Left lobe of liver (tissue), 2 donors: ENCODE measurements at regions not wholly inside any gene's neighbourhood (a gene's known extent, or its start where the extent isn't known, plus 50 kb on each side); places are given as distances from the start of the nearest gene placed in this dataset.
"Not testable (repeated sequence)": the region's sequence is repeated elsewhere in the genome, so short reads cannot be mapped to it uniquely, and the experiment has no call there.

Experiments
- ATAC-seq: fragments of 200-7000 bp; cut with Tn5 transposase; one replicate; pipeline ENCODE4 v1.9.1; 2020; ENCODE audit warnings: mild to moderate bottlenecking, moderate library complexity
- DNase-seq: peaks from one replicate; pipeline ENCODE4 v3.0.0-alpha.2; 2020; ENCODE audit warnings: low spot score
- donor health status: DM: no; HTN: no; CAD: no; lungs with moderate emphysema.
- donor health status: DM: no; HTN: yes; CAD: no.

DNA sequence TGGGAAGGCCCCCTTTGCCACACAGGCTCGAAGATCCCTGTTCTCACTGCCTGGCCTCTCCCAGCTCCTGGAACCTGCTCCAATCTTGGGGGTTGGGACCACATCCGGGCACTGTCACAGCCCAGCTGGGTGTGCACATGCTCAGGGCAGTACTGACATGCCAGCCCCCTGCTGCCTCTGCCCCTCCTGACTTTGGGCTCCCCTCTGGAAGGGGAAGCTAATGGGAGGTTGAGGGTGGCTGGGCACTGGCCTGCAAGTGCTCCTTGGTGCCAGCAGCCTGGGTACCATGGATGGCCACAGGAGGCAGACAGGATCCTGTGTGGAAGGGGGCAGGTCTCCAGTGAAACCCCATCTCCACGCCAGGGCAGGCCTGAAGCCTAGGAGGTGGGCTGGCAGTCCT is 126.1 kb upstream of the NOL4 start:
- no peak for DNase-seq
- no peak for ATAC-seq

- DNase-seq (no peak), ATAC-seq (peak; percentile 46)
Measured at GRCh38 chr18:34352385-34353163, 127.9 kb upstream of the NOL4 start.

- no peak for DNase-seq
- no peak for ATAC-seq
Measured at GRCh38 chr18:34354351-34354750, 129.6 kb upstream of the NOL4 start.

- ATAC-seq (no peak), DNase-seq (no peak)
Measured at GRCh38 chr18:34357944-34358580, 133.3 kb upstream of the NOL4 start.

- no peak for ATAC-seq
- no peak for DNase-seq
Measured at GRCh38 chr18:34358923-34359322, 134.2 kb upstream of the NOL4 start.

DNA sequence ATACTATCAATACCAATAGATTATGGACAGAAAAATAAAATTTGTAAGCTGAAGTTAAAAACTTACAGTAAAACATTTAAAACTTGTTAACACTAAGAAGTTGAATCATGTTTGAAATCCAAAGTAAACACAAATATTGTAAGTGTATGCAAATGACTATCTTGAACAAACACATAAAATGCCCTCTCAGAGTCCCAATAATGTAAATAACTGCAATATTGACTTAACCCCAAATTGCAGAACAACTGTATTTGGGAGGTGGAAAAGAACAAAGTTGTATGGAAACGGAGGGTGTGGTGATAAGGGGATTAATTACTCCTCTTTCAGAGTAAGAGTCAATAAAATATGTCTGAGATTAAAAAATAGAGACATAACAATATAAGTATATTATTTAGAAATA is 140.0 kb upstream of the NOL4 start:
- no peak for ATAC-seq
- DNase-seq = no peak

- ATAC-seq = no peak
- no peak for DNase-seq
Measured at GRCh38 chr18:34370704-34371395, 146.1 kb upstream of the NOL4 start.

DNA sequence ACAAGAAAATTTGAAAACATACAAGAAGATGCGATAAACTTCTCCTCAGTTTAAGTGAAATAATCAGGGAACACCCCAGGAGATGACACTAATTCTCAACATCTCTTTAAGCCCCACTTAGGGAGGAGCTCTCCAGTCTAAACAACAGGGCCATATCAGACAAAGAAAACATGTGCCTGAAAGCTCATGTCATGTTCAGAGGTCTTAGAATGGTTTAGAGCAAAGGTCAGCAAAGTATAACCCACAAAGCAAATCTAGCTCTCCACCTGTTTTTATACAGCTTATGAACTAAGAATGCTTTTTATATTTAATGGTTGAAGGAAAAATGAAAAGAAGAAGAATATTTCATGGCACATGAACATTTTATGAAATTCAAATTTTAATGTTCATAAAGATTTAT is 155.6 kb upstream of the NOL4 start:
- ATAC-seq (no peak), DNase-seq (no peak)

DNA sequence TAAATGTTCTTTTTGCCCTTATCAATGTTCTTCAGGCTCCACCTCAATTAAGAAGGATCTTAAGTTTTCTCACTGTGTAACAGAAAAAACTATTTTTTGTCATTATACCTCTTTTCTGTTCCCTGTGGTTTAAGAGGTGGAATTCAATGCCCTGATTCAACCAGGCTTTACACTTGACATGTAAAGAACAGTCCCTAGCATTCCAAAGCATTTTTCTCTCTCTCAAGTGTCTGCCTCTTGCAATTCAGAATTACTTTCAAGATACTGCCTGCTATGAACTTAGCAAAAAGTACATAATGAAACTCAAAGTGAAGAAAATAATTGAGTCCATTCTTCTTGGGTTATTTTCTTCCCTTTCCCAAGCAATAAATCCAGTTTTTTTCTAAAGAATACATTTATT is 160.6 kb upstream of the NOL4 start:
- DNase-seq (no peak), ATAC-seq (no peak)

- DNase-seq (no peak), ATAC-seq (no peak)
Measured at GRCh38 chr18:34386803-34387202, 162.1 kb upstream of the NOL4 start.

GRCh38 chr18:34397286-34397896 is 172.7 kb upstream of the NOL4 start:
- no peak for DNase-seq
- peak; percentile 93 for ATAC-seq

DNA sequence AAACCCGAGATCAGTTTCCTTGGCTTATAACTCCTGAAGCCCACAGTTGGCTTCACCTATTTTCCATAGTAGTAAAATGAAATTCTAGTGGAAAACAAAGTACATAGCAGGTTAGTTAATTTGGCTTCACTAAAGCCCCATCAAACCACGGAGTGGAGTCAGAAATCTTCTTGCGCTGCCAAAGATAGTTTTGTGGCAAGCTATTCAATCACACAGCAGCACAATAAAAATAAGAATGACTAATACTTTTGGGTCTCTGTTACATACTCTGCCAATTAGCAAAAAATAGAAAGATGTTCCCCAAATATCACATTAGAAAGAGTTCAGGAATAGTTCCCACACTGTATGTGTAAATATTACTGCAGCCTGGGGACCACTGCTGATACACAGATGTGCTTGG is 175.2 kb upstream of the NOL4 start:
- DNase-seq = no peak
- ATAC-seq = no peak

- no peak for ATAC-seq
- no peak for DNase-seq
Measured at GRCh38 chr18:34400834-34401233, 176.1 kb upstream of the NOL4 start.

DNA sequence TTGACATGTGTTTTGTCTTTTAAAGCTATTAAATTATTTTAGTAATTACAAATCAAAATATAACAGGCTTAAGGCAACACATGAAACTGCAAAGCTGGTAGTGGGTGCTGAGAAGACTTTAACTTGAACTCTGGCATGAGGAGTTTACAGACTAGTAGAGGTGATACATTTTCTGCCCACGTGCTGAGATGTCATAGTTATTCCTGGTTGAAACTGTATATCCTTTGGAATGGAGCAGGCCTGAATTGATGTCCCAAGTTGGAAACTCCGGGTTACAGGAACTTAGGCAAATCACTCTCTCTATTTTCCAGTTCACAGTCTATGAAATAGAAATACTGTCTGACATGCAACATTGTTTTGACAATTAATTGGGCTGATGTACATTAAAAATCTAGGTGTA is 177.1 kb upstream of the NOL4 start:
- ATAC-seq (no peak), DNase-seq (no peak)

GRCh38 chr18:34407471-34407870 is 182.8 kb upstream of the NOL4 start:
- not testable (repeated sequence) for DNase-seq

DNA sequence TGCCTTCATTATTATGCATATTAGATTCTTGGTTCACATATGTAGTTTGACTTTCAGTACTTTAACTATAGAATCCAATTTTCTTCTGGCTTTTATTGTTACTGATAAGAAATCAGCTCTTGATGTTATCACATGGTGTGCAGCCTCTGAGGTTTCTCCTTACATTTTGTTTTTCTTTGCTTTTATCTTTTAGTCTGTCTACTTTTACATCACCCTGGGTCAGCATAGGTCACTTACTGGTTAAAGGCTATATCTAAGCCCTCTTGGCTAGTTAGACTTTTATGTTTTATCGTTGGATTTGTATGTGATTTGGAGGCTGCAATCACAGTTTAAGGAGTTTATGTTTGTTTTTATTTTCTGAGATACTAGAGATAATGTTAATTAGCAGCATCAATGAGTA is 187.2 kb upstream of the NOL4 start:
- DNase-seq (no peak), ATAC-seq (no peak)

More at GRCh38 chr18:34407471-34407870, 182.8 kb upstream of the NOL4 start:
- ATAC-seq = not testable (repeated sequence)

- no peak for DNase-seq
- no peak for ATAC-seq
Measured at GRCh38 chr18:34431042-34431441, 206.3 kb upstream of the NOL4 start.

DNA sequence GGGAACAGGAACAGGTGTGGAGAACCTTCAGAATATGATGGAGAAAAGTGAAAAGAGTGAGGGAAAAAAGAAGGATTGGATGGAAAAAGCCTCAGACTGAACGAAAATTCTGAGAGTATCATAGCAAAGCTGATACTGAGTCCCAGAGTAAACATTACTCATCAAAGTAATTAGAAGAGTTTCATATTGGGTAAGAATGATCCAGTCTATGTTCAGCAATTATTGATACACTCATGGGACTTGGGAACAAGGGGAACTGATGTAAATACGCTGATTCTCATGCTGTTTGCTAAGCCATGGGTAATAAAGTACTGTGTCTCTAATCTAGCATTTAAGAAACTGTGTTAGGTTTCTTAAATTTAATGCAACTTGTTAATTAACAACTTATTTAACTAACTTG is 219.9 kb upstream of the NOL4 start:
- ATAC-seq (no peak), DNase-seq (no peak)

DNA sequence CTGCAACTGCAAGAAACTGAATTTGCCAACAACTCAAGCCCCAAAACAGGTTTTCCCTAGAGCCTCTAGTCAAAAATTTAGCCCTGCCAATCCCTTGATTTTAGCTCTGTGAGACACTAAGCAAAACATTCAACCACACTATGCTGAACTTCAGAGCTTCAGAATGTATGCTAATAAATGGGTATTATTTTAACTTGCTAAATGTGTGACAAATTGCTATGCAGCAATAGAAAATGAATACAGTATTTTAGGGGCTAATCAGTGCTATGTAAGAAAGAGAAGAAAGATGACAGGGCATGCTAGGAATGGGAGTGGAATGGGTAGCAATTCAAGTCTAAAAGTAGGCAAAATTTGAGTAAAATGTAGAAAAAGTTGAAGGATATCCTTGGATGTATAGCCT is 223.9 kb upstream of the NOL4 start:
- ATAC-seq (no peak), DNase-seq (no peak)

GRCh38 chr18:34457761-34458160 is 233.0 kb upstream of the NOL4 start:
- no peak for DNase-seq
- no peak for ATAC-seq

DNA sequence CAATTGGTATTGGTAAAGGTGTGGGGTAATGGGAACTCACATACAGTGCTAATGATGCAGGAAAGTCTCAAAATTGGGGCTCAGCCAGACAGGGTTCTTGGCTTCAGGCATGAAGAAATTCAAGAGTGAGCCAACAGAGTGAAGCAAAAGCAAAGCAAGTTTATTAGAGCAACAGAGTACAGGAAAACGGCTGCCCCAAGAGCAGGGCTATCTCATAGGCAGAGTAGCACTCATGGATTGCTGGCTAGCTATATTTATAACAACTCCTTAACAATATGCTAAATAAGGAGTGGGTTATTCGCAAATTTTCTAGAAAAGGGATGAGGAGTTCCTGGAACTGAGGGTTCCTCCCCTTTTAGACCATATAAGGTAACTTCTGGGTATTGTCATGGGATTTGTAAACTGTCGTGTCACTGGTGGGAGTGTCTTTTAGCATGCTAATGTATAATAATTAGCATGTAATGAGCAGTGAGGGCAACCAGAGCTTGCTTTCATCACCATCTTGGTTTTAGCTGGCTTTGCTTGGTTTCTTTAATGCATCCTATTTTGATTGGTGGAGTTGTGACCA is 233.8 kb upstream of the NOL4 start:
- no peak for DNase-seq
- ATAC-seq = no peak
